Right lobe of liver (tissue), 6 donors: ENCODE measurements at regions not wholly inside any gene's neighbourhood (a gene's known extent, or its start where the extent isn't known, plus 50 kb on each side); places are given as distances from the start of the nearest gene placed in this dataset.

ENCODE experiments used
- ATAC-seq, 4 donors: fragments of 200-7000 bp; cut with Tn5 transposase; one replicate each; pipeline ENCODE4 v1.9.1; 2020; ENCODE audit warnings: mild to moderate bottlenecking in 4 of 4, moderate library complexity in 4 of 4
- DNase-seq, 3 donors: peaks; one replicate each; pipeline ENCODE4 v3.0.0-alpha.2; 2020
- H3K27ac ChIP-seq, 3 donors: fragments of 200-600 bp; one replicate each; pipeline ENCODE4 v1.8.0; 2022
- H3K27me3 ChIP-seq, 2 donors: fragments of 200-600 bp; one replicate each; pipeline ENCODE4 v1.8.0; 2022
- H3K36me3 ChIP-seq, 4 donors: fragments of 200-600 bp; sonication (generic) in 1 of 4; one replicate each; pipeline versions ENCODE4 v1.5.1 to v1.8.0; 2017 to 2022; ENCODE audit warnings: control low read depth in 1 of 4
- H3K4me1 ChIP-seq, 4 donors: fragments of 200-600 bp; sonication (generic) in 1 of 4; one replicate each; pipeline versions ENCODE4 v1.5.1 to v1.8.0; 2017 to 2022; ENCODE audit warnings: control low read depth in 1 of 4
- H3K4me3 ChIP-seq, 3 donors: fragments of 200-600 bp; one replicate each; pipeline ENCODE4 v1.8.0; 2022
- H3K9me3 ChIP-seq, 4 donors: fragments of 200-600 bp; sonication (generic) in 1 of 4; one replicate each; pipeline versions ENCODE4 v1.5.1 to v1.8.0; 2017 to 2022; ENCODE audit warnings: control low read depth in 1 of 4
- POLR2A ChIP-seq: fragments of 450-650 bp; IDR thresholded peaks from one replicate; pipeline ENCODE4 v1.6.1; 2017; ENCODE audit warnings: antibody characterized with exemption, mild to moderate bottlenecking
- WGBS: methylation state at CpG from one replicate; pipeline ENCODE4 v1.1.6; 2018; ENCODE audit warnings: low coverage, low lambda C conversion rate; ENCODE audit not compliant: insufficient coverage; ENCODE audit errors: missing lambda C conversion rate; 5-methylcytosine and 5-hydroxymethylcytosine counted together
- intact Hi-C, 2 donors: fragments of 100-400 bp; cut with DNase I; formaldehyde crosslinking; loops; one replicate each; pipeline versions ENCODE4 v1.11.2 to v1.14.1; 2022
- TF ChIP-seq, protein P1 (sequence below), 4 donors: fragments of 200-600 bp in 3 of 4; fragments of 450-650 bp in 1 of 4; IDR thresholded peaks; one replicate each; pipeline versions ENCODE4 v1.5.1 to v1.8.0; 2016 to 2022; ENCODE audit warnings: antibody characterized with exemption in 4 of 4, mild to moderate bottlenecking in 2 of 4
- donor health status: DM: no; HTN: yes; CAD: no.
- donor health status: DM: no; HTN: no; CAD: no.
- donor health status: DM: no; HTN: no; CAD: no.
- donor health status: DM: no; HTN: yes; CAD: no.
- donor health status: DM: no; HTN: yes; CAD: no.

DNA sequence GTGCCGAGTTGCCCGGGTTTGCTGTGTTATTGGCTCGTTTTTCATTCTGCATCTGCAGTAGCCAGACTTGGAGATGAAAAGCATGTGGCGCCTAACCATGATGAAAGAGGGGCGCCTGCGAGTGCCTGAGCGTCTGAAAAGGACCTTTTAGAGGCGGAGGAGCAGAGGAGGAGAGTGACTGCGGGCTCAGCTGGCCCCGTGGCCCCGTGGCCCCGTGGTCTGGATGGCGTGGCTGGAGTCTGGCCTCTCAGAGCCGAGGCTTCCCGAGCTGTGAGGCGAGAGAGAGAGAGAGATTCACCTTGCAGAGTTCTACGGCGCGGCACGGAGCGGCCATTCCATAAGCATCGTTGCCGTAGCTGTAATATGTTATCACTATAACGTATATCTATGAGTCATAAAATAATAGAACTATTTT is 55.3 kb upstream of the RNU6ATAC start:
- H3K9me3 ChIP-seq = no peaks in the 10 kb centered on the region
- H3K4me1 ChIP-seq = peaks cover 2 to 86% (median 37%) of the 10 kb centered on the region in 4 donors
- no peak for TF ChIP-seq POLR2A
- TF ChIP-seq, protein P1, sequence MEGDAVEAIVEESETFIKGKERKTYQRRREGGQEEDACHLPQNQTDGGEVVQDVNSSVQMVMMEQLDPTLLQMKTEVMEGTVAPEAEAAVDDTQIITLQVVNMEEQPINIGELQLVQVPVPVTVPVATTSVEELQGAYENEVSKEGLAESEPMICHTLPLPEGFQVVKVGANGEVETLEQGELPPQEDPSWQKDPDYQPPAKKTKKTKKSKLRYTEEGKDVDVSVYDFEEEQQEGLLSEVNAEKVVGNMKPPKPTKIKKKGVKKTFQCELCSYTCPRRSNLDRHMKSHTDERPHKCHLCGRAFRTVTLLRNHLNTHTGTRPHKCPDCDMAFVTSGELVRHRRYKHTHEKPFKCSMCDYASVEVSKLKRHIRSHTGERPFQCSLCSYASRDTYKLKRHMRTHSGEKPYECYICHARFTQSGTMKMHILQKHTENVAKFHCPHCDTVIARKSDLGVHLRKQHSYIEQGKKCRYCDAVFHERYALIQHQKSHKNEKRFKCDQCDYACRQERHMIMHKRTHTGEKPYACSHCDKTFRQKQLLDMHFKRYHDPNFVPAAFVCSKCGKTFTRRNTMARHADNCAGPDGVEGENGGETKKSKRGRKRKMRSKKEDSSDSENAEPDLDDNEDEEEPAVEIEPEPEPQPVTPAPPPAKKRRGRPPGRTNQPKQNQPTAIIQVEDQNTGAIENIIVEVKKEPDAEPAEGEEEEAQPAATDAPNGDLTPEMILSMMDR (IDR thresholded peaks at IDR 0.05) = no peak
- H3K36me3 ChIP-seq = no peaks in the 10 kb centered on the region
- peak overlapping the region; percentile 6 to 56 (median 54) for H3K4me3 ChIP-seq
- intact Hi-C loops = loop anchor here (2.0 to 5.0 kb wide), 2 partner anchors 39 to 42 kb away; no protein-coding TSS in a partner anchor
- no peaks in the 10 kb centered on the region for H3K27me3 ChIP-seq
- ATAC-seq (peak in 3 of 4 donors; percentile 1 to 13 (median 3)), DNase-seq (peak in 2 of 3 donors; percentile 64 to 65)
- 58% methylated on average over 14 of the region's 24 CpGs for WGBS
- peak overlapping the region; percentile 93 to 100 (median 100) for H3K27ac ChIP-seq

DNA sequence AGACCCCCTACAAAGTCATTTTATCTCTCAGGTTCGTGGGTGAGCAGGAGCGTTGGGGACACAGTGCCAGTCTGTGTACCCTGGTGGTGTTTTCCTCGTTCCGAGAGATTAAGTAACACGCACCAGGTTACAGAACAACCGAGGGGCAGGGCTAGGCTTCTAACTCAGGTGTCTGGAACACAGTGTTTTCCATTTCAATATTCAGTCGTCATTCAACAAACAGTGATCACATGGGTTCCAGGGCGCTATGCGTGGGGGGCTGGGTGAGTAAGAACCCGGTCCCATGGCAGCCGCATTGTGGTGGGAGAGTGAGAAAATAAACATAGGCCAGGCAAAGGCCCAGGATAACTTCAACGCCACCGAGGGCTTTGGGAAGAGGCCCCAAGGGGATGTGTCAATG is 55.9 kb upstream of the RNU6ATAC start:
- TF ChIP-seq, protein P1 (IDR thresholded peaks at IDR 0.05) = no peak
- peak; percentile 93 for TF ChIP-seq POLR2A
- peak overlapping the region in 2 of 3 donors; percentile 54 to 56 for H3K4me3 ChIP-seq
- H3K27me3 ChIP-seq = no peaks in the 10 kb centered on the region
- no peaks in the 10 kb centered on the region for H3K36me3 ChIP-seq
- ATAC-seq (peak; percentile 51 to 65 (median 57)), DNase-seq (peak; percentile 81 to 92 (median 89))
- H3K4me1 ChIP-seq = peaks cover 2 to 85% (median 34%) of the 10 kb centered on the region in 4 donors
- peak overlapping the region; percentile 93 to 100 (median 100) for H3K27ac ChIP-seq
- intact Hi-C loops = loop anchor here in 1 of 2 donors (2.0 kb wide), 1 partner anchor 38 kb away; no protein-coding TSS in a partner anchor
- H3K9me3 ChIP-seq = no peaks in the 10 kb centered on the region
- WGBS = 27% methylated on average over 10 of the region's 13 CpGs

DNA sequence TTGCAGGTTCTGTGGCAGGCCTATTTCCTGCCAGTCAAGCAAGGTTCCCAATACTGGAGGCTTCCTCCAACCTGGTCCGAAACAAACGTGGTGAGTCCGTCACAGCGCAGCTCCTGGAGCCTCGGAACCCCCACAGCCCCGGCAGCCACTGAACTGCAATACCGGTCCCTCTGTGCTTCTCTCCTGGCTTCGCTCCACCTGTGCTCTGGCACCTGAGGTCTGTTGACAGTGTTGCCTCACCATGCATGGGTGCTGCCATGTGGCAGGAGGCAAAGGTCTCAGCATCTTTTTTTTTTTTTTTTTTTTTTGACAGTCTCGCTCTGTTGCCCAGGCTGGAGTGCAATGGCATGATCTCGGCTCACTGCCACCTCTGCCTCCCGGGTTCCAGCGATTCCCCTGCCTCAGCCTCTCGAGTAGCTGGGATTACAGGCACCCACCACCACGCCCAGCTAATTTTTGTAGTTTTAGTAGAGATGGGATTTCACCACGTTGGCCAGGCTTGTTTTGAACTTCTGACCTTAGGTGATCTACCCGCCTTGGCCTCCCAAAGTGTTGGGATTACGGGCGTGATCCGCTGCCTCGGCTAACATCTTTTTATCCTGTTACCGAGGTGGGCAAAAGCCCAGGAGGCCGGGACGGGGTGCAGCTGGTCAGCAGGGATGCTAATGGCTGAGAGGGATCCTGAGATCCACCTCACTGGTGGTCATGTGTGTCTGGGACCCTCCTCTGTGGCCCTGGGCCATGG is 57.1 kb upstream of the RNU6ATAC start:
- no peaks in the 10 kb centered on the region for H3K27me3 ChIP-seq
- 26% methylated on average over 19 of the region's 23 CpGs for WGBS
- peaks cover 0 to 85% (median 29%) of the 10 kb centered on the region in 4 donors for H3K4me1 ChIP-seq
- H3K9me3 ChIP-seq = no peaks in the 10 kb centered on the region
- no peaks in the 10 kb centered on the region for H3K36me3 ChIP-seq
- TF ChIP-seq, protein P1 (IDR thresholded peaks at IDR 0.05) = no peak
- TF ChIP-seq POLR2A = peak; percentile 77
- ATAC-seq (peak; percentile 45 to 65 (median 51)), DNase-seq (peak; percentile 88 to 97 (median 94))
- peak overlapping the region; percentile 89 to 100 (median 100) for H3K27ac ChIP-seq
- H3K4me3 ChIP-seq = peak overlapping the region in 1 of 3 donors; percentile 29
- intact Hi-C loops = loop anchor here in 1 of 2 donors (2.0 kb wide), 1 partner anchor 37 kb away; no protein-coding TSS in a partner anchor

DNA sequence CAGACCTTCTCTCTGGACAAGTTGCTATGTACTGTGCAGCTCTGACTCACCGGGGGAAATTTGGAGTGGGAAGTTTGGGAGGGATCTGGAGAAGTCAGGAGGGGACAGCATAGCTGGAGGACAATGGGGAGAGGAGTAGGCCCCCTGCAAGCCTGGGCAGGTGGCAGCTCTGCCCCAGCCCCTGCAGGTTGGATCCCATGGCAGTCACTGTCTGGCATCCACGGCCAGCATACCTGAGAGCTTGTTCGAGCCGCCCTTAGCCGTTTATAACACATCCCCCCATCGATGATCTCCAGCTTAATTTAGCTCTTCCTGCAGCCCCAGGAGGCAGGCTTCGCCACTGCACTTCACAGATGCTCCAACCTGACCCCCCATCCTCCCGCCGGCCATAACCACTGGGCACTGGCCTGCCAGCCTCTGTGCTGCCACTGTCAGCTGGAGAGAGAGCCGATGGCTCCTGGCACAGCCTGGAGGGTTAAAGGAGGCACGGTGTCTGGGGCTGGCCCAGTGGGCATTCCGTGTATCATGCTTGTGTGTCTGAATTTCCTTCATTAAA is 57.7 kb upstream of the RNU6ATAC start:
- H3K27ac ChIP-seq = peak overlapping the region; percentile 89 to 100 (median 100)
- H3K4me3 ChIP-seq = no peak overlapping the region
- H3K36me3 ChIP-seq = no peaks in the 10 kb centered on the region
- H3K9me3 ChIP-seq = no peaks in the 10 kb centered on the region
- H3K27me3 ChIP-seq = no peaks in the 10 kb centered on the region
- peaks cover 0 to 85% (median 26%) of the 10 kb centered on the region in 4 donors for H3K4me1 ChIP-seq
- peak; percentile 43 to 71 (median 59) for DNase-seq
- TF ChIP-seq, protein P1 (IDR thresholded peaks at IDR 0.05) = peak in 1 of 4 donors; percentile 2
- no peak for TF ChIP-seq POLR2A
- WGBS = 30% methylated on average over 7 of the region's 12 CpGs
- intact Hi-C loops = no loop called here
- peak in 1 of 4 donors; percentile 5 for ATAC-seq
